NCI-H1105 (cell line): ENCODE measurements at regions not wholly inside any gene's neighbourhood (a gene's known extent, or its start where the extent isn't known, plus 50 kb on each side); places are given as distances from the start of the nearest gene placed in this dataset.
"Not testable (repeated sequence)": the region's sequence is repeated elsewhere in the genome, so short reads cannot be mapped to it uniquely, and the experiment has no call there.

Experiments used
- DNase-seq: peaks from one replicate; lab custom pipeline; 2025; lab: John Stamatoyannopoulos, UW

DNA sequence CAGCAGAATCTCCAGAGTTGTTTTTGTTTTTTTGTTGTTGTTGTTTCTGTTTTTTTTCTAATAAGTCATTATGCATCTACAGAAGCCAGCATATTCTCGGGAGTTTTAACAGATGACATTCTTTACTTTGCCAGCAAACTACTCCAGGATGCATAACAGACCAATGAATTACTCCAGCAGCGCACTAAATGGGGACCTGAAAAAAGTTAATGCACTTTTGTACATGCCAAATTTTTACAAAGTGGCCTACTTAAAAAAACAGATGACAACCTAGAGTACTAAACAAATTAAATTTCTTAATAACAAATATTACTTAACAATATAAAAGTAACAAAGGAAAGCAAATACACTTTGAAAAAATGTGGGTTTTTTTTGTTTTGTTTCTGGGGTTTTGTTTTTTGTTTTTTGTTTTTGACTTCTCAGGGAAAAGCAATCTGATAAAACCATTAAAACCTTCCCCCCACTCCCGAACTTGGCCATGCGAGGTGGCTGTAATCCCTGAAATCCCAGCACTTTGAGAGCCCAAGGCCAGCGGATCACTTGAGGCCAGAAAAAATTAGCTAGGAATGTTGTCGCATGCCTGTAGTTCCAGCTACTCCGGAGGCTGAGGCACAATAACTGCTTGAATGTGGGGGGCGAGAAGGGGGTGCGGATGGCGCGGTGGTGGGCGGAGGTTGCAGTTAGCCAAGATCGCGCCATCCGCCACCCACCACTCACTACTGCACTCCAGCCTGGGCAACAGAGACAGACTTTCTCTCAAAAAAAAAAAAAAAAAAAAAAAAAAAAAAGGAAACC lies 352.4 kb downstream of the CETN3 start:
- DNase-seq = no peak

DNA sequence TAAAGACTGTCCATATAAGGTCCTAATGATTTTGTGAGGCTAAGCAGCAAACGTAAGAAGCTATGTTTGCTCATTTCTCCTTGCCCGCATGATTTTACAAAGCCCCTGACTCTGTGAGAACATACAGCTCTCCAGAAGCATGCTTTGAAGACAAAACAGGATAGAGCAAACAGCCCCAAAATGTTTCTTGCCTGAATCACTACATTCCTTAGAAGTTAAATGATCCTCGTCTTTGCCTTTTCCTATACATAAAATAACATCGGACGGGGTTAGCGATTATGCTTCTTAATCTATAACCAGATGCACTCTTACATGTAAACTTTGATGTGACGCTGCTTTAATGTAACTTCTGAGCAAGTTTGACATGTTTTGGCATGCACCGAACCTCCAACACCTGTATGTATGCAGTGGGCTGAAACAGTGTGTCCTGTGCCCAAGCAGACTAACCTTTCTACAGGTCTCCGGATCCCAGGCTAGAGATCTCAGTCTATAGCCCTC lies 353.7 kb downstream of the CETN3 start:
- no peak for DNase-seq

DNA sequence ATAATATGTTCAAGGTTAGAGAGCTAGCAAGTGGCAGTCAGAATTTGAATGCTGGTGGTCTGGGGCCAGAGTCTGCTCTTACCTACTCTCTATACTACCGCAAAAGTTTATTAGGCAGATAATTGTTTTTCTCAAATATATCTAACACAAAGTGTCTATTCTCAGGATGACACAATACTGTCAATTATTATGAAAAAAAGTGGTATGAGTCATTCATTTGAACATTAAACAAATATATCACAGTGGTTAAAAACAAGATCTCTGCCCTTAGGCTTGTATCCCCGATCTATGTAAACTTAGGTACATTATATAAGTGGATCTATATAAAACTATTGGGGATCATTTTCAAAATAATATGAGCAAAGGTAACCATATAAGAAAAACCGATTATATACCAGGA lies 354.9 kb downstream of the CETN3 start:
- DNase-seq = no peak

DNA sequence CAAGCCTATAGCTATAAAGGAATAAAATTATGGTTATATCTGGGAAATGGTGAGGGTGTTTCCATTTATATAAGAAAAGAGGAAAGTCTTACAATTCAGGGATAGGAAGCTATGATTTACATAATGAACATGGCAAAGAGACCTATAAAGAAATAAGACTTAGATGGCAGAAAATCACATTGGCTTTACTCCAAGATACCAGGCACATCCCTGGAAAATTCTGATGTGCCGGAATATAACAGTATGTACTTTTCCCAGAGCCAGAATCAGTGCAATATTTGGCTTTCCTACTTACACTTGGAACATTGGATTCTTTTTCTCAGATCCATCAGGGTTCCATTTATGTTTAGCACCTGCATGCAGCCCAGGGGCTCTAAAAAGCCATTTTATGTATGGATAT lies 357.8 kb downstream of the CETN3 start:
- no peak for DNase-seq

DNA sequence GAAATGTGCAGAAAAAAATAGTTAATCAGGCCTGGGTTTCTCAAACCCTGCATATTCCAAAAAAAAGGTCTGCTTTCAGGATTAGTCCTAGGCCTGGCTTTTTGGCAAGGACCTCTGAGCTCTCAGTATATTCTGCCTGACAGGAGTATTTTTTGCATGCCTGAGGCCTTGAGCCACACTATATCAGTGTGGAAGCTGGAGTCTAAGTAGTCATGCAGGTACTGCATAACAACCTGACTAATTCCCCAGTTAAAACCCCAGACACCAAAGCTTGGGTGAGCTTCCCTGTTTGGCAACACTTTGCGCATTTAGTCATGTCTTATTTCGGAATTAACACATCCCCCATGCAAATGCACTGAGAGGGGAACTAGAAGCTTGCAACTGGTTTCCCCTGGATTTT lies 359.5 kb downstream of the CETN3 start:
- no peak for DNase-seq

DNA sequence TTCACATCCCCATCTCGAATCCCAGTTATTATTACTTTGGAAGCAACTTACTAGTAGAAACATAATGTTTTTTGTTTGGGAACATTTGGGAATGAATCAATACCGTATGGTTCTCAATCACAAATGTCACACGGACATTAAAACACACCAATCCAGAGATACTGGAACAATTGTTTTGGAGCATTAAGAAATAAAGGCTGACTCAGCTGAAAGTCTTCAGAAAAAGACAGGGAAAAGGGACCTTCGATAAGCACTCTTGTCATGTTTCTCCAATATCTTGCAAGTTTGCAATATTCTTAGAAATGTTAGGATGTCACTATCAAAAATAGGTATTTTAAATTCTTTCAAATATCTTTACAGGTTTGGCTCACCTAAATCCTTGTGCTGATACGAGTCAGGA lies 362.4 kb downstream of the CETN3 start:
- no peak for DNase-seq

DNA sequence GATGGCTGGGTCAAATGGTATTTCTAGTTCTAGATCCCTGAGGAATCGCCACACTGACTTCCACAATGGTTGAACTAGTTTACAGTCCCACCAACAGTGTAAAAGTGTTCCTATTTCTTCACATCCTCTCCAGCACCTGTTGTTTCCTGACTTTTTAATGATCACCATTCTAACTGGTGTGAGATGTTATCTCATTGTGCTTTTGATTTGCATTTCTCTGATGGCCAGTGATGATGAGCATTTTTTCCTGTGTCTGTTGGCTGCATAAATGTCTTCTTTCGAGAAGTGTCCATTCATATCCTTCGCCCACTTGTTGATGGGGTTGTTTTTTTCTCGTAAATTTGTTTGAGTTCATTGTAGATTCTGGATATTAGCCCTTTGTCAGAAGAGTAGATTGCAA lies 369.5 kb downstream of the CETN3 start:
- DNase-seq = not testable (repeated sequence)

DNA sequence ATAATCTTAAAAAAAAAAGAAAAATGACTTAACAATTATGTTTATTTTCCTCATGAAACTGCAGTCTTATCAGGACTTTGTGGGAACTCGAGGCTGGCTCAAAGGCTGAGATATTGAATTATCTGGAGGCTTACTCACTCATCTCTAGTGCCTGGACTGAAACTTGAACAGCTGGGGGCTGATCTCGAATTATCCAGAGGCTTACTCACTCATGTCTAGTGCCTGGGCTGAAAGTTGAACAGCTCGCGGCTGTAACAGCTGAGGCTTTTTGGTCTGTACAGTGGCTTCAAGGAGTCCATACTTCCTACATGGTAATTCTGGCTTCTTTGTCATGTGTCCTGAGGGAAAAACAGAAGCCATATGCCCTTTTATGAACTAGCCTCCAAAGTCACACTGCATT lies 371.9 kb downstream of the CETN3 start:
- DNase-seq = no peak

DNA sequence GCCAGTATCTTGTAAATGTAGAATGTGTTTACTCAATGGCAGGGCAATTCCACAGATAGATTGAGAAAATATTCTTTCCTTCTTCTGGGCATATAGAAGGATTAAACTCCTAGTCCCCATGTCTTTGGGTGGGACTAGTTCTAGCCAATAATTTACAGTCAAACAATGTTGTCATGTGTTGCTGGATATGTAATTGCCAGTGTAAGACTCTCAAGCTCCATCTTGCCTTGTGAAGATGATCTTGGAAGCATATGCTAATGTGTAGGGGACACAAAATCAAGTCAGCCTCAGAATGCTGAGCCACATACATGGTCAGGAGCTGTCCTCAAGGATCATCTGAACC lies 386.9 kb downstream of the CETN3 start:
- DNase-seq = no peak

DNA sequence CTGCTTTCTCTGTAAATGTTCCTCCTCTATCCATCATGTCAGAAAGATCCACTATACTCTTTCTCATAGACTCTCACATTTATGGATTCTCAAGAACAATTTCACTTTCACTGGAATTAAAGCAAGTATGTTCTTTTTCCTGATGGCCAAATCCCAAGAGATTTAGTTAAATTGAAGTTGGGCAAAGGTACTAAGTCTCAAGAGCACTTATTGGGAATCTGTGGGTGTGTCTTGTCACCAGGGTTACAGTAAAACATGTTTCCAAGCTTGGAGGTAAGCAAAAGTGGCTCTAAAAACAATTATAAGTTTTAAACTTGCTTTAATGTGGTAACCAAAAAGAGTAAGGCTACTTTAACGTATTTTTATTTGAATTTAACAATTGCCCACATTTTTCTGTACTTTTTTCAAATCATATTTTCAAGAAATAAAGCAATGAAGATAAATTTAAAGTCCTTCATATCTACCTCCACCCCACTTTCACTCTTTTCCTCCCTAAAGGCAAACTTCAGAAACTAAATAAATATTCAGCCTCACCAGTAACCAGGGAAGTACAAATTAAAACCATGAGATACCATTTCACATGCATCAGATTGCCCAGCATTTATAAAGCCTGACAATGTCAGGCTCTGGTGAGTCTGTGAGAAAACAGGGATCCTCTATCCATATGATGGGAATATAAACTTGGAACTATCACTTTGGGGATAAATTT lies 387.4 kb downstream of the CETN3 start:
- DNase-seq = no peak

DNA sequence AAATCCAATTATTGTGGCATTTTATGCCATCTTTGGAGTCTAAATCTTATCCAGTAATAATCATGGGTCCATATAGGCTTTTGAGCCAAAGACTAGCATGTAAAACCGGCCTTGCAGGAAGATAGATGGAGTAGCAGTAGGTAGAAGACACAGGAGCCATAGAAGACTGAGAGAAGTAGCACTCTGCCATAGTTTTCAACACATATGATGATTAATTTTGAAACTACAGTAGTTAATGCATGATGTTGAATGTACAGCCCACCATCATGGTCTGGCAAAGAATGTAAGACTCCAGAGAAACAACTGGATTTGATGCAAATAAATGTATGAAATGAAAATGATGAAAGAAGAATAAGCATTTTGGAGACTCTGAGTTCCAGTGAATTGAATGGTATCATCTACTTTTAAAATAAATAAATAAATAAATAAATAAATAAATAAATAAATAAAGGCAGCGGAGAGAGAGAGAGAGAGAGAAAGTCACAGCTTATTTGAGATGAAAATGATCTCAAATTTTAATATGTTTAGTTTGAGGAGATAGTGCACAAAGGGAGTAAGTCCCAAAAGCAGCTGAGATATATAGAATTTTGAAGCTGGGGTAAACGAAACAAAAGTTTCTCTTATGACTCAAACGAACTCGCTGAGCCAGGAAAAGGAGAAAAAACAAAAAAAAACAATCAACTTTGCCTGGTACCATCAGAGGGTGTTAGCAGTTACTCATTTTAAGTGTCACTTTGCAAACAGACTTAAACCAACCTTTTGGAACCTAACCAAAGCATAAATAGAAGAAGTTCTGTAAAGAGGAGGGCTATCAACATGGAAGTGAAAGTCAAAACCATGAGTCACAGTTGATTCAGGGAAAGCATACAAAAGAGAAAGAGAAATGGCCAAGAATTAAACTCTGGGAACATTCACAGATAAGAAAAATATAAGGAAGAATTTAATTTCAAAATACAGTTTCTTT lies 388.7 kb downstream of the CETN3 start:
- DNase-seq = no peak

DNA sequence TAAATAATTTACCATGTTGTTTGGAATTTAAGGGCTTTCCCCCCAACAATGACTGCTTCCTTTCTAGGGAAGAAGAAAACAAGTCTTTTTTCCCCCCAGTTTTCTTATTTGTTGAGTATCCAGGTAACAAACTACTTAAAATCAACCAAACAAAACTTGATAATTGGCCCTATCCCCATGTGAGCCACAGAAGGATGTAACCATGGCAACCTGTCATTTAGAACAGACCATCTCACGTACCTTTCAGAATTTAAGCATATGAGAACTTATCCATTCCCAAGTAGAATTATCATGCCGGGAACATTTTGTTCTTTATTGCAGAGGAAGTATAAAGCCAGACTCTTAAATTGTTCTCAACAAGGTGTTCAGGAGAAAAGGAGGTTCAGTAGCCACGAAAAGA lies 392.3 kb downstream of the CETN3 start:
- DNase-seq = no peak

DNA sequence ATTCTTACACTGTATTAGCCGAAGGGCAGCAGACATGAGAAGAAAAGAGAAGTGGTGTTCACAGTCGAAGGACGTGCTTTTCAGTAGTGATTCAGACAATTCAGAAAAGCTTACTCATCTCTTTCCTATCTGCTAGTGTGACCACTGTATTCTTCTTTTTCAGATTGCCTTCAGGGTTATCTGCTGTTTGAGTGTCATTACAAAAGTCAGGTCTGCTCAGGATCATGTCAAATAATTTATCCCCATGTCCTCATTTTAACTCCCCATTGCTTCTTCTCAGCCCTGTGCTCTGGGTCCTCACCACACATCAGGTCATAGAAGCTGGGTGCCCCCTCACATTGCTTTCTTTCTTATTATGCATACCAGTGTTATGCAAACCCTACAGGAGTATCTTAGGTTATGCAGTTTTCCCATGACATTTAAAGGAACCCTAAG lies 394.0 kb downstream of the CETN3 start:
- no peak for DNase-seq

DNA sequence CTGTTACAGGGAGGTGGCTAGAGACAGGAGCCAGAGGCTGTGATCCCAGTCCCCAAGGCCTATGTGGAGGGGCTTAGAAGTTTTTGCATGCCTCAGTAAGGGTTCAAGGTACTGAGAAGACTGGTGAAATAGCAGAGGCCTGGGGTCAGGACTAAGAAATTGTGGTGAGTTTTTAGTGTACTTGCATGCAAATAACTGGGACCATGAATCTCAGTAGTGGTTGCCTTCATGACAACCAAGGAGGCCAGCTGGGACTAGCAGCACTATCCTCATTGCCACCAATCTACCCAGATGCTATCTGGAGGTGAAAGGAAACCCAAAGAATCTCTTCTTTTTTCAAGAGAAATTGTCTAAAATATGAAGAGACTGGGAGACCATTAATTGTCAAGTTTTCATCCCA lies 395.1 kb downstream of the CETN3 start:
- no peak for DNase-seq

DNA sequence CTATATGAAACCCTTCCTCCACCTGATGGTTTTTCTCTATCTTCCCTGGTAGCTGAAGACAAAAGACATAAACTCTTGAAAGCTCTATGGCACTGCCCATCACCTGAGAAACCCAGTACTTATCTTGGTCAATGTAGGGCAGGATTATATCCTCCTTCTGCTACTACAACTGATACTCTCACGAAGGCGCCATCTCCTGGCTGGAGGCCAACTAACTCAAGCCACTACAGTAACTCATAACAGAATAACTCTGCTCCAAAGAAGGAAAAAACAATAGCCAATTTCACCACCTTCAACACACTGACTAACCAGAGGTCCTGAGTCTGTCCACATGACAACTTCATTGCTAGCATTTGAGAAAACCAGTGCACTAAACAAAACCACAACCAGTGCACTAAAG lies 409.2 kb downstream of the CETN3 start:
- DNase-seq = no peak

DNA sequence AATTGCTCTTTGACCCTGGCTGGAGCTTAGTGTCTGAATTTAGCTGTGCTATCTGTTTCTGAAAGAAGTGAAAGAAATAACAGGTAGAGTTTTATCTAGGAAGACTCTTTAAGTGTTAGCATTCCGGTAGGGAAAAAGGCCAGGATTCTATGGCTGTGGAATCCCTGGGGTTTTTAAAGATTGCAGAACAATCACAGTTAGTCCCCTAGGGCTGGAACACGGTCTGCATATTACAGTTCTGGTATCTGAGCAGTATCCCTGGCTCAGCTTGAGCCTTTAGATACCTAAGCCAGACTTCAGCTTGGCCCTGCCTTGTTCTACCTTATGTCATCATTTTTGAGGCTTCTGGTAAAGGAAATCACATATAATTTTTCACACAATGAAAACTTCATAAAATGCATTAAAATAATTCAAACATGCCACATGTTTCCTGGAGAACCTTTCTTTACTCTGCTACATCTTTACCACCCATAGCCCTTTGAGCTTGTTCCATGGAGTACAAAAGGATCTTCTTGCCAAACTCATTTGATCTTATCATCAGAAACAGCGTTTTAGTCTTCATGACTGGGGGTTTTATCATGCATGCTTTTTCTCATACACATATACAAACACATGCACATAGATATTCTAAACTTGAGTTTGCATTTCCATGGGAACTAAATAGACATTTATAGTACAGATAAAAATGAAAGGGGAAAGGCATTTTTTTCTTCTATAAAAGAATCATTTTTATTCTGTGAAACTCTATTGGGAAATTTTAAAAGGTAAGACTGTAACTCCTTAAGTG lies 410.8 kb downstream of the CETN3 start:
- no peak for DNase-seq

DNA sequence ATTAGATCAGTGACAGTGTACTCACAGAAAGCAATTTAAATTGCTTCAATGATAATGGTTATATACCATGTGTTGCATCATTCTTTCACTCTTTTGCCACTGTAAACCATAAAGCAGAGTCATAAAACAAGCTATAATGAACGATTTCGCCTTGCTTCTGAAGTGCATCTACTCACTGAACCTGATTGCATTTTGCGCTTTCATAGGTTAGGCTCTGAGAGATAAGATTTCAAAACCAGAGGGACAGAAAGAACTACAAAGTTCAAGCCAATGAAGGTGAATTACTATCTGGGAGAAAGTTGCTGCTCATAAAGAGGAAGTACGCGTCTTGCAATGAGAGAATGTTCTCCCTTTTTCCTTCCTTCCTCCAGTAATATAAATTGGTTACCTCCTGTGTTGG lies 412.7 kb downstream of the CETN3 start:
- no peak for DNase-seq

DNA sequence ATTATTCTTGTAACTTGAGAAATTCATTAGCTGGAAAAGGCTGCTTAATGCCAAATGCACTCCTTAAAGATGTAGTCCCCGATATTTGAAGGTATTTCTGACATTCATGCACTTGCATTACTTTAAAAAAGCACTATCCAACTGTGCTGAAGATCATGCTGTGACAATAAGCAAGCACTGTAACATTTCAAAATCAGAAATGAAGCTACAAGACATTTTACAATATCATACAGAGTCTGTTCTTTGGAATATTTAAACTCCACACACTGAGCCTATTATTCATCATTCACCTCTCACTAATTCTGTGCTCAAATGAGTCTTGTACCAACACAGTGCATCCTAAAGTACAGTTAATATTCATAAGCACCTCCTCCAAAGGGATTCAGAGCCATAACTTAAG lies 413.2 kb downstream of the CETN3 start:
- no peak for DNase-seq

DNA sequence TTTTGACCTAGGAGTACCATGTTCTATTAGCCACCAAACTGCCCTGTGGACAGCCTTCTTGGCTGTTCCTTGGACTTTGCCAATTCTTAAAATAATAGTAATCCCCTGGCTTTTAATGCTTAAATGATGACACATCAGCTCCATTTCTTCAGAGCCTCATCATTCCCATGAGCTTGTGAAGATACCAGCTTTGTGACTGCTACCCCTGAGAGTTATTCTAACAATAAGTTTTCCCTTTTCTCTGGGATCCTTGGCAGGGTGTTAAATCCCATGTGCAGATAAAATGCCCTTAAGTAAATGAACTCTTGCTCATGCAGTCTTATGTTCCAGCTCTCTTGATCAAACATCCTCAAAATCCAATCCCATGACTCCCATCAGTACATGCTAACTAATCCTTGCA lies 415.3 kb downstream of the CETN3 start:
- no peak for DNase-seq

DNA sequence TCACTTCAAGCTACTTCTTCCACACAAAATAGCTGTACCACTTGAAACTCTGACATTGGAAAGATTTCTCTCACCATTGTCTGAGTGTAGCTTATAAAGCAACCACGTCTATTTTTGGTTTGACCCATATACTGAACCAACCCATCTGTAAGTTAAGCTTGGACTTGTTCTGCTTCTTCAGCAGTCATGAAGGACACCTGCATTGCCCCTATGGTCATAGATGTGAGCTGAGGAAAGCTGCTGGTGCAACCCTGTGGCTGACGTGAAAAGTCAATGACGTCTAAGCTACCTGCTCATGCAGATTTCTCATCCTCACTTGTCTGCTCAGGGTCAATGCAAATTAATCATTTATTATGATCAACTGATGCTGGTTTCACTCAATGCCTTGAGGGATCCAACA lies 417.4 kb downstream of the CETN3 start:
- no peak for DNase-seq

DNA sequence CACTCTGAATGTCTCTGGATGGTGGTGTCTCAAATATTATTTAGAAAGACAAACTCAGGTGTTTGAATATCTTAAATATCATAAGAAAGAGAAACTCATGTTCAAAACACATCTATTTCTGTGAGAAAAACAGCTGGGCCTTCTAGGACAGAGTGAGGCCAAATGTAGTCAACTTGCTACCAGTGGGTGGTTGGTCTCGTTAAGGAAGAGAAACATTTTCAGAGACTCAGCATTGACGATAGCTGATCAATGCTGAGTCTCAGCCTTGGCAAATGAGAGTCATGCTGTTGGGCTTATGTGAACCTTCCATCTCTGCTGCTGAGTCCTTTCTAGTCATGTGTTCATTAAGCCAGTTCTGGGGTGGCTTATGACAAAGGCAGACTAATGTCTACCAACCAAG lies 418.0 kb downstream of the CETN3 start:
- DNase-seq = no peak

DNA sequence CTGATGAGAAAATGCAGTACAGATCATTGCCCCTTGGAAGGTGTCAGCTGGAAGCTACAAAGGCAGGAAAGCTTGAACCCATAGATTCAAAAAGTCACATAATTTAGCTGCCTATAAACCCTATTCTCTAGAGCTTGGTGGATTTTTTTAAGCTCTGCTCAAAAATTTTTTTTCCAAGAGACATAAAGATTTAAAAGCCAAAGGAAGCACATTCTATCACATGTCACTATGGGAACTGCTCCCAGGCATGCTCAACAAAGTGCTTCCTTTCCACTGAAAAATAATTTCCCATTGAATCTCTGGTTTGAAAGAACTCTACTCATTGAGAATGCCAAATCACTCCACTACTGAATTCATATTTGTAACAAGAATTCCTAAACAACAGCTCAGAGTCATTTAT lies 419.8 kb downstream of the CETN3 start:
- DNase-seq = no peak
